Germinal center (tissue), 1 donor: ENCODE measurements at regions not wholly inside any gene's neighbourhood (a gene's known extent, or its start where the extent isn't known, plus 50 kb on each side); places are given as distances from the start of the nearest gene placed in this dataset.
"Not testable (repeated sequence)": the region's sequence is repeated elsewhere in the genome, so short reads cannot be mapped to it uniquely, and the experiment has no call there.

Experiments used
- DNase-seq: peaks from one replicate; pipeline ENCODE4 v3.0.0; 2012; ENCODE audit warnings: mixed read lengths, low spot score

GRCh38 chr1:10940451-10940804 is 72.0 kb upstream of the TARDBP start:
- DNase-seq = no peak

DNA sequence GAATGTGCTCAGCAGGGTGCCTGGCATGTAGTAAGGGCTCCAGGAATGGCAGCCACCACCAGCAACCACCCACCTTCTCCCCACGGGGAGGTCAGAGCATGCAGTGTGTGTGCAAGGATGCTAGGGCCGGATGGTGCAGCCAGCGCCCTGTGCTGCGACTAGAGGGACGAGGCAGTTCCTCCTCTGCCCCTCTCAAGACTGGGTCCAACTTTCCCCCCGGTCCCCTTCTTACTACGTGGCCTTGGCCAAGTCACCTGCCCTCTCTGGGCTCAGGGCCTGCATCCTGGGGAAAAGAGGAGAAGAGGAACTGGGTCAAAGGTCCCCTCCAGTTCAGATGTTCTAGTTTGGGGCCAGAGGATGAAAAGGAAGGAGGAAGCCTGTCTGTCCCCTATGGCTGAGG is 71.6 kb upstream of the TARDBP start:
- DNase-seq = no peak

DNA sequence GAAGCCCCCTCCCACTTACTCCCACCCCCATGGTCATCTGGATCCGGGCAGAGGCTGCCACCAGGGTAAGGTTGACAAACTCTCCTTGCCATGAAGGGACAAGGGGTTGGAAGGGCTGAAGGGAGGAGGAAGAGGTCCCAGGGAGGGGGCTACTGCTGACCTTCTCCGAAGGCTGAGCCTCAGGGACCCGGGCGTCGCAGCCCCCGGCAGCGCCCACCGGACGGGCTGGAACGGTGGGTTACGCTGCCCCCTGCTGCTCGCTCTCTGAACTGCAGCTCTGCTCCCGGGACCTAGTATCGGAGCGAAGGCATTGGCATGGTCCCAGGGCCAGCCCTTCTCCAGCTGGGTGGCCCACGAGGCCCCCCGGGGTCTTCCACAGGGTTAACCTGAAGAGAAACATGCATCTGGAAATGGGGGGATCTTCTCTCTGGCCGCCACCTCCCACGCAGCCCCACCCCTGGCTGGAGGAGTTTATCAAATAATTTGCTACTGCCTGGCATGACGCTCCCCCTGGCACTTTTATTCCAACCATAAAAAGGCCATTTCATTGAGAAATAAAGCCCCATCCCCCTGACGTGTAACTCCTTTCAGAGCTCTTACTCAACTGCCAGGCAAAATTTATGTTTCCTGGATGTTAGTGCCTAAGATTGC is 70.4 kb upstream of the TARDBP start:
- peak; percentile 80 for DNase-seq

DNA sequence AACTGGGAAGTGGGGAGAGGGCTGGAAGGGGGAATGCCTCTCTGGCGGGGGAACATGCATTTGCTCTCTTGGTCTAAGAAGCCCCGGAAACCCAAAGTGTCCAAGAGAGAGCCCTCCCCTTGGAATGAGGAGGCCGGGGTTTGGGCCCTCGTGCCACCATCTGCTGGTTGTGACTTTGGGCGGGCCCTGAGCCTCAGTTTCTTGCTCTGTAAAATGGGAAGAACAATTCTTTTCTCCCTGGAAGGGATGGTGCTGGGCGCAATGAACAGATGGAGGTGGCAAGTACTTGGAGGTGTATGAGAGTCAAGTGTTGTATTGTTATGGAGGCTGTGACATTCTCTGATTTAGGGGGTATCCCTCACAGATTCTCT is 69.9 kb upstream of the TARDBP start:
- DNase-seq = no peak

DNA sequence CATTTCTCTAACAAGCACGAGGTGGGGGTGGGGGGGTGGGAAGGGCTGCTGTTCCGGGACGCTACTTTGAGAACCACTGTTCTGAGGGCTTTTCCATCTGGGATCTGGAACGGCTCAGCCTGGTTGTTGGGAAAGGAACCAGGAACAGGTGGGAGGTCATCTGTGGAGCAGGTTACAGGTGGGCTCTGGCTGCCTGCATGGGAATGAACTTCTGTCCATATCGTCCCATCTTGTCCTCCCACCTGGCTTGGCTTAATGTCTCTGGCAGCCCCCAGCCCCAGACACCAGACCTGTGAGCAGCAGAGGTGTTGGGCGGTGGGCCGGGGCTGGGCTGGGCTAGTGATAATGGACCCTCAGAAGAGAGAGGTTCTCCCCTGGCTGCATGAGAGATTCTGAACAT is 69.4 kb upstream of the TARDBP start:
- no peak for DNase-seq

GRCh38 chr1:10943991-10944730 is 68.3 kb upstream of the TARDBP start:
- DNase-seq = no peak

DNA sequence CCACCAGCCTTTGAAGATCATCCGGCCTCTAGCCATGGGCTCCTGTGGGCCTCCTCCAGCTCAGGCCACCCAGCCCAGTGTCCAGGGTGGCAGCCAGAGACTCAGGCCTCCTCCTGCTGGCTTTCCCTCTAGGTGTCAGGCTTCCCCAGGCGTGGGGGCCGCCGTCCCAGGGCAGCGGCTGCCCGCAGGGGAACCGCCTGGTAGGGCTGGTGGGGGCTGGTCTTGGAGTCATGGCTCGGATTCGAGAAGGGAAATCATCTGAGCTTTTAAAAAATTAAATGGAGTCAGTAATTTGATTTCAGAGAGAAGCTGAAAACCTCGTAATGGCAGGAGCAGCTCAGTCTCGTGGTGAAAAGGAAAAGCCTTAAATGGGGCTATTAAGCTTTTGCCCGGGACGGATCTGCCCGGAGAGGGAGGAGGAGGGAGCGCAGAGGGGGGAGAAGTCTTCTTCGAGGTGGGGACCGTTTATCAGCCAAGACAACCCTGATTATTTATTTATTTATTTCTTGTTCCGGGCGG is 66.4 kb upstream of the TARDBP start:
- no peak for DNase-seq

DNA sequence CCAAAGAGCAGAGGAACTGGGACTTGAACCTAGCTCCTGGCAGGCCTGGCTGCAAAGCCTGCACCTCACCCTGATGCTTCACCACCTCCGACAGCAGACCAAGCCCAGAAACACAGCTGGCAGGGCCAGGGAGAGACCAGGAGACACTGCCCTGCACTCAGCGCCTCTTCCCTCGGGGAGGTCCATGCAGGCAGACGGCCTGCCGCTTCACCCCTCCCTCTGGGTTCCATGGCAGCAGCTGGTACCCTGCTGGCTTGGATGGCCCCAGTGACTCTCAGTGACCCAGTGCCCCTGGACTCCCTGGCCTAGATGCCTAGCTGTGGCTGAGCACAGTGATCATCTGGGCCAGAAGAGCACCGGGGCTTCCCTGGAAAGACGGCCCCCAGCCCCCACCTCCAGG is 65.3 kb upstream of the TARDBP start:
- DNase-seq = no peak

DNA sequence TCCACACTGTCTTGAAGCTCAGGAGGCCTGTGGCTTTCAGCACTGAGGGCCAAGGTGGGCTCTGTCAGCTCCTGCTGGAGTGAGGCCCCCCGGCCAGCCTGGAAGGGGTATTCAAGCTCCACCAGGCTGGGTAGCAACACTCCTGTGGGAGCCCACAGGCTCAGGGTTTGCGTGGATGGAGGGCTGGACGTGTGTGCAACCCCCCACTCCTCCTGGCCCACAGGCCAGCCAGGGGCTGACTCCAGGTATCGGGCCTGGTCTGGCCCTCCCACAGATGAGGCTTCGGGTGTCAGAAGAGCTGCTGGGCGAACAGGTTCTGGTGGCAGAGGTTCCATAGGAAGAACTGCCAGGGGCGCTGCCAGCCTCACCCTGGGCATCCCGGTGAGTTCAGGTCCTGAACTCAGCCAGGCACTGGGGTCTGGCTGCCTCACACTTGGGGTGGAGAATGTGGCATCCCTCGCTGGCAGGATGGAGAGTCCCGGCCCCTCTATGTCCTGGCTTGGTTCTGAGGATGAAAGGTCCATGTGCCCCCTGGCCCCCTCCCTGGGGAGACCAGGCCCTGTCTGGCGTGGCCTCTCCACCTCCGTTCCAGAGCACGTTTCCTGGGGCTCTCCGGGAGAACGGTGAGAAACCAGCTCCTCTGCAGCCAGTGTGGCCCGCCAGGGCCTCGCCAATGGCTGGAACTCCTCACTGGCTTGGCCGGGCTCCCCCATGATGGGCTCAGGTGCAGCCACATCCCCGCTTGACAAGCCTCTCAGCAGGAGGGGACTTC is 64.6 kb upstream of the TARDBP start:
- no peak for DNase-seq

DNA sequence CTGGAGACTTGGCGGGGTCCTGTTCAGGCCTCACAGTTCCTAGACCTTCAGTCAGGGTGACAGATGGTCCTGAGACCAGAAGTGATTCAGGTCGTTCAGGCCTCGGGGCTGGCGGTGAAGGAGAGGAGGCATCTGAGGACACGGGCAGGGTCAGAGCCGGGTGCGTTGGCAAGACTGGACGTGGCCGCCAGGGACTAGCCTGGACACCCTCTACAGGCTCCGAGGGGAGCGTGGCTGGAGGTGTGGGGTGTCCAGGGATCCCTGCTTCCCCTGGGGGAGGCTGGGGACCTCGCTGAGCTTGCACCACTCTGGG is 64.0 kb upstream of the TARDBP start:
- DNase-seq = no peak

GRCh38 chr1:10950316-10951172 is 61.9 kb upstream of the TARDBP start:
- DNase-seq = no peak

DNA sequence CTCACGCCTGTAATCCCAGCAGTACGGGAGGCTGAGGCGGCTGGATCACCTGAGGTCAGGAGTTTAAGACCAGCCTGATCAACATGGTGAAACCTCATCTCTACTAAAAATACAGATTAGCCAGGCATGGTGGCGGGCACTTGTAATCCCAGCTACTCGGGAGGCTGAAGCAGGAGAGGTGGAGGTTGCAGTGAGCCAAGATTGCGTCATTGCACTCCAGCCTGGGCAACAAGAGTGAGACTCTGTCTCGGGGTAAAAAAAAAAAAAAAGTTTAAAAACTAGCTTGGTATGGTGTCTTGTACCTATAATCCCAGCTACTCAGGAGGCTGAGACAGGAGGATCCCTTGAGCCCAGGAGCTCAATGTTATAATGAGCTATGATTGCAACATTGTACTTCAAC is 61.2 kb upstream of the TARDBP start:
- DNase-seq = not testable (repeated sequence)

DNA sequence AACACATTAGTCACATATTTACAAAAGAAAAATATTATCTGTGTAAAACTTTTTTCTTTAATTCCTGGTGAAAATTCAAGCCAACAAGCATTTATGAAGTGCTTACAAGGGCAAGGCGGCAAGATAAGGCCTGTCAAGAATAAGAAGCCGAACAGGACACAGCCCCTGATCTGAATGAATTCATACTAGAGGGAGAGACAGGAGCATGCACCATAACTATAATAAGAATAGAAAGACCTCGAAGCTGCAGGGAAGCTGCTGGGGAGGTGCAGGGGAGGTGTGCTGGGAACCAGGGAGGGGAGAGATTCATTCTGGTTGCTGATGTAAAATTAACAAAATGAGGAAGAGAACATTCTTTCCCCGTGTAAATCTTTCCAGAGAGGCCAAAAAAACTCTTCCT is 60.5 kb upstream of the TARDBP start:
- DNase-seq = no peak

GRCh38 chr1:10953505-10954193 is 58.8 kb upstream of the TARDBP start:
- DNase-seq = no peak

DNA sequence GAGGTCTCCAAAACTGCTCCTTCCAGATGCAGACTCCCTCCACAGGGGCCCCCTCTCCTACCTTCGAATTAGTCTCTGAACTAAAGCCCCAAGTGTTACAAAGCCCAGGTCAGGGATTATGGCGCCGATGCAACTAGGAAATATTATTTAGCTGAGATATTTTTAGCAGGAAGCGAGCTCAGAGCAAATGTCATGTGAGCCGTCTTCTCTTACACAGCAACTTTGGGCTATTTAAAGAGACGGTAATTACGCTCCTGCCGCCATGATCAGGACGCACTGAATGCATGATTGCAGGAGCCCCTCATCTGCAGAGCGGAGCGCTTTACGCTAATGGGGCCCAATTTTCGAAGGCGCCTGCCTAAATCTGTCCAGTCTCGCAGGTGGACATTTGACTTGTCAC is 55.3 kb upstream of the TARDBP start:
- no peak for DNase-seq

- DNase-seq = no peak
These were observed 53.8 kb upstream of the TARDBP start for GRCh38 chr1:10958614-10959013.

DNA sequence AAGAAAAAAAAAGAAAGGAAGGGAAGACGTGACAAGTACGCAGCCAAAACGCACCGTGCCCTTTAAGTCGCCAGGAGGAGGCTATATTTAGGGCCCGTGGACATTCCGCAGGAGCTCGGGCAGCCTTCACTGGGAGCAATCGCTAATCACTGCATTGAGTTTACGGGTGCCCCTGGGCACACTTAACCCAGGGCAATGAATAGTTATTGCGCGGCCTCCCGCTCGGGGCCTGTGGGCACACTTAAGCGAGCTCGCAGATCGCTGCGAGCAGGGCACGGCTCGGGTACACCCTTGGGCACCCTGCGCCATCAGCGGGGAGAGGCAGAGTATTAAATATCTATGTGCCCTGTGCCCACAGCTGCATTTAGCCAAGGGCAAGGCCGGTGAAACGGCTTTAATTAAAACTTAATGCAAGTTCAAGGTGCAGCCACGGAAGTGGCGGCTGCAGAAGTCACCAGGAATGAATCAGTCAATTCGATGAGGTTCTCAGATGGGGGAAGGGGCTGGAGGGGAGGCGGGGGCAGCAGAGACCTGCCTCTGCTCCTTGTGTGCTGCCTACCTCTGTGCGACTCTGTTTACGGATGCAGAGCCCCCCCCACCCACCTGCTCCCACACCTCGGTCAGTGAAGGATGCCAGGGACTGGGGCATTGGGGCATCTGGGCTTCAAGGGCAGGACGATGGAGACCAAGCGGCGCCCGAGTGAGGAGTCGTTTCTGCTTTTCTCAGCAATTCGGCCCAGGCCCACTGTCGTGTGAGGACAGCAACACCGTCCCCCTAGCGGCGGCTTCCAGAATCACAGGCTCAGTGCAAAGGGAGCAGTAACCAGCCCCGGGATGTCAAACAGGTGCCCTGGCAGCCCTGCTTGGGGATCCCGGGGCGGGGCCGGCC is 51.8 kb upstream of the TARDBP start:
- peak; percentile 85 for DNase-seq

- DNase-seq = no peak
These were observed 51.1 kb upstream of the TARDBP start for GRCh38 chr1:10961300-10961833.

- no peak for DNase-seq
These were observed 50.0 kb upstream of the TARDBP start for GRCh38 chr1:10962483-10962882.
